SK-N-SH treated with all-trans-retinoic acid at 6 μM for 48 hours (cell line): ENCODE measurements at regions not wholly inside any gene's neighbourhood (a gene's known extent, or its start where the extent isn't known, plus 50 kb on each side); places are given as distances from the start of the nearest gene placed in this dataset.

Source experiments
- ATAC-seq: fragments of 200-7000 bp; cut with Tn5 transposase; 3 replicates; pipeline ENCODE4 v1.9.1; 2020; ENCODE audit warnings: mild to moderate bottlenecking, moderate library complexity
- ARNTL ChIP-seq: fragments of 450-650 bp; formaldehyde crosslinking; IDR thresholded peaks from 2 replicates; pipeline ENCODE4 v1.5.0; 2020; ENCODE audit warnings: low read depth, mild to moderate bottlenecking, moderate library complexity, borderline replicate concordance
- CSDC2 ChIP-seq: fragments of 250-450 bp; sonication (Bioruptor Pico); IDR thresholded peaks from 2 replicates; pipeline ENCODE4 v1.5.0; 2020; ENCODE audit warnings: mild to moderate bottlenecking, moderate library complexity
- ESRRG ChIP-seq: fragments of 250-450 bp; sonication (Bioruptor Pico); IDR thresholded peaks from 2 replicates; pipeline ENCODE4 v1.6.1; 2021; ENCODE audit warnings: mild to moderate bottlenecking
- ISL1 ChIP-seq: fragments of 250-450 bp; sonication (Bioruptor Pico); IDR thresholded peaks from 2 replicates; pipeline ENCODE4 v2.1.2; 2022; ENCODE audit warnings: mild to moderate bottlenecking, moderate library complexity
- RARB ChIP-seq: fragments of 250-450 bp; sonication (Bioruptor Pico); IDR thresholded peaks from 2 replicates; pipeline ENCODE4 v1.8.0; 2021; ENCODE audit warnings: mild to moderate bottlenecking, moderate library complexity
- SNAI2 ChIP-seq: fragments of 250-450 bp; sonication (Bioruptor Pico); IDR thresholded peaks from 2 replicates; pipeline ENCODE4 v1.5.0; 2020; ENCODE audit warnings: mild to moderate bottlenecking, moderate library complexity
- TCF4 ChIP-seq: fragments of 250-450 bp; sonication (Bioruptor Pico); IDR thresholded peaks from 2 replicates; pipeline ENCODE4 v1.8.0; 2021; ENCODE audit warnings: mild to moderate bottlenecking, moderate library complexity, borderline replicate concordance
- TOX ChIP-seq: fragments of 250-450 bp; sonication (Bioruptor Pico); IDR thresholded peaks from 2 replicates; pipeline ENCODE4 v1.8.0; 2021; ENCODE audit warnings: mild to moderate bottlenecking, moderate library complexity, borderline replicate concordance
- ZC3H10 ChIP-seq: fragments of 250-450 bp; sonication (Bioruptor Pico); IDR thresholded peaks from 2 replicates; pipeline ENCODE4 v1.5.1; 2021; ENCODE audit warnings: mild to moderate bottlenecking, moderate library complexity
- ZFP3 ChIP-seq: fragments of 250-450 bp; sonication (Bioruptor Pico); IDR thresholded peaks from 2 replicates; pipeline ENCODE4 v1.5.0; 2020; ENCODE audit warnings: mild to moderate bottlenecking, moderate library complexity
- ZFP30 ChIP-seq: fragments of 450-650 bp; formaldehyde crosslinking; IDR thresholded peaks from 2 replicates; pipeline ENCODE4 v1.5.0; 2022; ENCODE audit warnings: mild to moderate bottlenecking, moderate library complexity
- ZNF565 ChIP-seq: fragments of 450-650 bp; formaldehyde crosslinking; conservative IDR thresholded peaks from 2 replicates; pipeline ENCODE4 v1.5.0; 2020; ENCODE audit warnings: low read depth, mild to moderate bottlenecking, moderate library complexity
- ZNF70 ChIP-seq: fragments of 450-650 bp; formaldehyde crosslinking; IDR thresholded peaks from 2 replicates; pipeline ENCODE4 v1.5.0; 2020; ENCODE audit warnings: mild to moderate bottlenecking, moderate library complexity
- ZNF8 ChIP-seq: fragments of 450-650 bp; formaldehyde crosslinking; IDR thresholded peaks from 2 replicates; pipeline ENCODE4 v1.5.0; 2020; ENCODE audit warnings: mild to moderate bottlenecking, moderate library complexity
- TF ChIP-seq, protein P1 (sequence below): fragments of 250-450 bp; sonication (Bioruptor Pico); IDR thresholded peaks from 2 replicates; pipeline ENCODE4 v1.5.1; 2021; ENCODE audit warnings: mild to moderate bottlenecking, moderate library complexity
- TF ChIP-seq, protein P2 (sequence below): fragments of 250-450 bp; sonication (Bioruptor Pico); IDR thresholded peaks from 2 replicates; pipeline ENCODE4 v1.5.0; 2020; ENCODE audit warnings: mild to moderate bottlenecking, moderate library complexity
- TF ChIP-seq, protein P3 (sequence below): fragments of 250-450 bp; sonication (Bioruptor Pico); IDR thresholded peaks from 2 replicates; pipeline ENCODE4 v1.5.1; 2020; ENCODE audit warnings: low read depth, mild to moderate bottlenecking, moderate library complexity
- TF ChIP-seq, protein P4 (sequence below): fragments of 250-450 bp; sonication (Bioruptor Pico); IDR thresholded peaks from 2 replicates; pipeline ENCODE4 v1.8.0; 2020; ENCODE audit warnings: mild to moderate bottlenecking, moderate library complexity, borderline replicate concordance

DNA sequence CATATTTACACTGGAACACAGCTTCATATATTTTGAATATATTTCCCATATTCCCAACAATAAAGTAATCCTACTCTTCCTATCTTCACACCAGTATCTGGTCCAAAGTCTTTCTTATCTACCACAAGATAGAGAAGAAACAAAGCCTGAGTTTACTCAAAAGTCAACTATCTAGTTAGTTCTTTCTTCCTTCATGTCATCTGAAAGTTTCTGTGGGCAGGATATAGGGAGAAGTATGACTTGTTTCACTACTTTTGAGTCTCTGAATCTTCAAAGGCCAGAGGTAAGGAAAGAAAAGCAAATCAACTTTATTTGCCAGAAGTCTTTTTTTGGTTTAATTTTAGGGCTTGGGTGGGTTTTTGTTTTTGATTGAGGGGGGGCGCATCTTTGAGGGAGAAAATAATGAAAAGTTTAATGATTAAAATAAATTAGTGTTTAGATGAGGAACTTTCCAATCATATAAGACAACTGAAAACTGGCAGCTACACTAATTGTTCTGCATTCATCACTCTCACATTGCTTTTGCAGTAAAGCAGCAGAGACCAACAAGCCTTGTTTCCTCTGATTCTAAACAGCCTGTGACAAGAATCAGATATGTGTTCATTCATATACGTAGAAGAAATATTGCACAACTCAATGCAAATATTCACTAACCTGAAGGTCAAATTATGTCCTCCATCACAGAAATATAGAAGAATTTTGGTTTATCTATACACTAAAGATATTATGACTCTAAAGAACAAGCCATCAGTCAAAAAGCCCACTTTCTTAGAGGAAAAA is 421.4 kb downstream of the SHQ1 start:
- no peak for ATAC-seq
- TF ChIP-seq ZC3H10 (CRISPR knock-in tag) (no peak), ESRRG (CRISPR knock-in tag) (no peak), ZNF8 (CRISPR knock-in tag) (no peak), TCF4 (CRISPR knock-in tag) (no peak), ISL1 (no peak), CSDC2 (no peak), ZNF565 (CRISPR knock-in tag) (no peak), ARNTL (CRISPR knock-in tag) (no peak), TOX (CRISPR knock-in tag) (no peak), RARB (CRISPR knock-in tag) (no peak), ZFP30 (CRISPR knock-in tag) (no peak)
- TF ChIP-seq, protein P1, sequence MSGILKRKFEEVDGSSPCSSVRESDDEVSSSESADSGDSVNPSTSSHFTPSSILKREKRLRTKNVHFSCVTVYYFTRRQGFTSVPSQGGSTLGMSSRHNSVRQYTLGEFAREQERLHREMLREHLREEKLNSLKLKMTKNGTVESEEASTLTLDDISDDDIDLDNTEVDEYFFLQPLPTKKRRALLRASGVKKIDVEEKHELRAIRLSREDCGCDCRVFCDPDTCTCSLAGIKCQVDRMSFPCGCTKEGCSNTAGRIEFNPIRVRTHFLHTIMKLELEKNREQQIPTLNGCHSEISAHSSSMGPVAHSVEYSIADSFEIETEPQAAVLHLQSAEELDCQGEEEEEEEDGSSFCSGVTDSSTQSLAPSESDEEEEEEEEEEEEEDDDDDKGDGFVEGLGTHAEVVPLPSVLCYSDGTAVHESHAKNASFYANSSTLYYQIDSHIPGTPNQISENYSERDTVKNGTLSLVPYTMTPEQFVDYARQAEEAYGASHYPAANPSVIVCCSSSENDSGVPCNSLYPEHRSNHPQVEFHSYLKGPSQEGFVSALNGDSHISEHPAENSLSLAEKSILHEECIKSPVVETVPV: no peak
- TF ChIP-seq, protein P2, sequence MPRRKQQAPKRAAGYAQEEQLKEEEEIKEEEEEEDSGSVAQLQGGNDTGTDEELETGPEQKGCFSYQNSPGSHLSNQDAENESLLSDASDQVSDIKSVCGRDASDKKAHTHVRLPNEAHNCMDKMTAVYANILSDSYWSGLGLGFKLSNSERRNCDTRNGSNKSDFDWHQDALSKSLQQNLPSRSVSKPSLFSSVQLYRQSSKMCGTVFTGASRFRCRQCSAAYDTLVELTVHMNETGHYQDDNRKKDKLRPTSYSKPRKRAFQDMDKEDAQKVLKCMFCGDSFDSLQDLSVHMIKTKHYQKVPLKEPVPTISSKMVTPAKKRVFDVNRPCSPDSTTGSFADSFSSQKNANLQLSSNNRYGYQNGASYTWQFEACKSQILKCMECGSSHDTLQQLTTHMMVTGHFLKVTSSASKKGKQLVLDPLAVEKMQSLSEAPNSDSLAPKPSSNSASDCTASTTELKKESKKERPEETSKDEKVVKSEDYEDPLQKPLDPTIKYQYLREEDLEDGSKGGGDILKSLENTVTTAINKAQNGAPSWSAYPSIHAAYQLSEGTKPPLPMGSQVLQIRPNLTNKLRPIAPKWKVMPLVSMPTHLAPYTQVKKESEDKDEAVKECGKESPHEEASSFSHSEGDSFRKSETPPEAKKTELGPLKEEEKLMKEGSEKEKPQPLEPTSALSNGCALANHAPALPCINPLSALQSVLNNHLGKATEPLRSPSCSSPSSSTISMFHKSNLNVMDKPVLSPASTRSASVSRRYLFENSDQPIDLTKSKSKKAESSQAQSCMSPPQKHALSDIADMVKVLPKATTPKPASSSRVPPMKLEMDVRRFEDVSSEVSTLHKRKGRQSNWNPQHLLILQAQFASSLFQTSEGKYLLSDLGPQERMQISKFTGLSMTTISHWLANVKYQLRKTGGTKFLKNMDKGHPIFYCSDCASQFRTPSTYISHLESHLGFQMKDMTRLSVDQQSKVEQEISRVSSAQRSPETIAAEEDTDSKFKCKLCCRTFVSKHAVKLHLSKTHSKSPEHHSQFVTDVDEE (CRISPR knock-in tag): no peak
- TF ChIP-seq, protein P3, sequence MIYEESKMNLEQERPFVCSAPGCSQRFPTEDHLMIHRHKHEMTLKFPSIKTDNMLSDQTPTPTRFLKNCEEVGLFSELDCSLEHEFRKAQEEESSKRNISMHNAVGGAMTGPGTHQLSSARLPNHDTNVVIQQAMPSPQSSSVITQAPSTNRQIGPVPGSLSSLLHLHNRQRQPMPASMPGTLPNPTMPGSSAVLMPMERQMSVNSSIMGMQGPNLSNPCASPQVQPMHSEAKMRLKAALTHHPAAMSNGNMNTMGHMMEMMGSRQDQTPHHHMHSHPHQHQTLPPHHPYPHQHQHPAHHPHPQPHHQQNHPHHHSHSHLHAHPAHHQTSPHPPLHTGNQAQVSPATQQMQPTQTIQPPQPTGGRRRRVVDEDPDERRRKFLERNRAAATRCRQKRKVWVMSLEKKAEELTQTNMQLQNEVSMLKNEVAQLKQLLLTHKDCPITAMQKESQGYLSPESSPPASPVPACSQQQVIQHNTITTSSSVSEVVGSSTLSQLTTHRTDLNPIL: no peak

DNA sequence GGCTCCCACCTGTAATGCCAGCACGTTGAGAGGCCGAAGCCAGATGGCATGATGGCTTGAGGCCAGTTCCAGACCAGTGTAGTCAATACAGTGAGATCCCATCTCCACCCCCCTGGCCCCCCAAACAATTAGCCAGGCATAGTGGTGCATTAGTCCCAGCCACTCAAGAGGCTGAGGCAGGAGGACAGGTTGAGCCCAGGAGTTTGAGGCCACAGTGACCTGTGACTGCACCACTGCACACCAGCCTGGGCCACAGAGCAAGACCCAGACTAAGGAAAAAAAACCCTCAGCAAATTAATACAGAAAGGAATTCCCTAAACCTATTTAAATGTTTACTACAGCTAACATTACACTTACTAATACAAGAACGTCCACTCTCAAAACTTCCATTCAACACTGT is 424.6 kb downstream of the SHQ1 start:
- TF ChIP-seq CSDC2 (no peak), ZNF70 (CRISPR knock-in tag) (no peak), TCF4 (CRISPR knock-in tag) (no peak), ZFP3 (CRISPR knock-in tag) (no peak), ISL1 (no peak), ZFP30 (CRISPR knock-in tag) (no peak), SNAI2 (CRISPR knock-in tag) (no peak), RARB (CRISPR knock-in tag) (no peak), ZC3H10 (CRISPR knock-in tag) (no peak), ESRRG (CRISPR knock-in tag) (no peak)
- TF ChIP-seq, protein P2 (CRISPR knock-in tag): no peak
- TF ChIP-seq, protein P1: no peak
- TF ChIP-seq, protein P4, sequence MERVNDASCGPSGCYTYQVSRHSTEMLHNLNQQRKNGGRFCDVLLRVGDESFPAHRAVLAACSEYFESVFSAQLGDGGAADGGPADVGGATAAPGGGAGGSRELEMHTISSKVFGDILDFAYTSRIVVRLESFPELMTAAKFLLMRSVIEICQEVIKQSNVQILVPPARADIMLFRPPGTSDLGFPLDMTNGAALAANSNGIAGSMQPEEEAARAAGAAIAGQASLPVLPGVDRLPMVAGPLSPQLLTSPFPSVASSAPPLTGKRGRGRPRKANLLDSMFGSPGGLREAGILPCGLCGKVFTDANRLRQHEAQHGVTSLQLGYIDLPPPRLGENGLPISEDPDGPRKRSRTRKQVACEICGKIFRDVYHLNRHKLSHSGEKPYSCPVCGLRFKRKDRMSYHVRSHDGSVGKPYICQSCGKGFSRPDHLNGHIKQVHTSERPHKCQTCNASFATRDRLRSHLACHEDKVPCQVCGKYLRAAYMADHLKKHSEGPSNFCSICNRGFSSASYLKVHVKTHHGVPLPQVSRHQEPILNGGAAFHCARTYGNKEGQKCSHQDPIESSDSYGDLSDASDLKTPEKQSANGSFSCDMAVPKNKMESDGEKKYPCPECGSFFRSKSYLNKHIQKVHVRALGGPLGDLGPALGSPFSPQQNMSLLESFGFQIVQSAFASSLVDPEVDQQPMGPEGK: no peak
- TF ChIP-seq, all 23 proteins: peak for 0
- ATAC-seq: no peak
